Right lobe of liver (tissue), 6 donors: ENCODE measurements at regions not wholly inside any gene's neighbourhood (a gene's known extent, or its start where the extent isn't known, plus 50 kb on each side); places are given as distances from the start of the nearest gene placed in this dataset.

Experiments used
- ATAC-seq, 4 donors: fragments of 200-7000 bp; cut with Tn5 transposase; one replicate each; pipeline ENCODE4 v1.9.1; 2020; ENCODE audit warnings: mild to moderate bottlenecking in 4 of 4, moderate library complexity in 4 of 4
- DNase-seq, 3 donors: peaks; one replicate each; pipeline ENCODE4 v3.0.0-alpha.2; 2020
- H3K27ac ChIP-seq, 3 donors: fragments of 200-600 bp; one replicate each; pipeline ENCODE4 v1.8.0; 2022
- H3K27me3 ChIP-seq, 2 donors: fragments of 200-600 bp; one replicate each; pipeline ENCODE4 v1.8.0; 2022
- H3K36me3 ChIP-seq, 4 donors: fragments of 200-600 bp; sonication (generic) in 1 of 4; one replicate each; pipeline versions ENCODE4 v1.5.1 to v1.8.0; 2017 to 2022; ENCODE audit warnings: control low read depth in 1 of 4
- H3K4me1 ChIP-seq, 4 donors: fragments of 200-600 bp; sonication (generic) in 1 of 4; one replicate each; pipeline versions ENCODE4 v1.5.1 to v1.8.0; 2017 to 2022; ENCODE audit warnings: control low read depth in 1 of 4
- H3K4me3 ChIP-seq, 3 donors: fragments of 200-600 bp; one replicate each; pipeline ENCODE4 v1.8.0; 2022
- H3K9me3 ChIP-seq, 4 donors: fragments of 200-600 bp; sonication (generic) in 1 of 4; one replicate each; pipeline versions ENCODE4 v1.5.1 to v1.8.0; 2017 to 2022; ENCODE audit warnings: control low read depth in 1 of 4
- CTCF ChIP-seq, 4 donors: fragments of 200-600 bp in 3 of 4; fragments of 450-650 bp in 1 of 4; IDR thresholded peaks; one replicate each; pipeline versions ENCODE4 v1.5.1 to v1.8.0; 2016 to 2022; ENCODE audit warnings: antibody characterized with exemption in 4 of 4, mild to moderate bottlenecking in 2 of 4
- POLR2A ChIP-seq: fragments of 450-650 bp; IDR thresholded peaks from one replicate; pipeline ENCODE4 v1.6.1; 2017; ENCODE audit warnings: antibody characterized with exemption, mild to moderate bottlenecking
- WGBS: methylation state at CpG from one replicate; pipeline ENCODE4 v1.1.6; 2018; ENCODE audit warnings: low coverage, low lambda C conversion rate; ENCODE audit not compliant: insufficient coverage; ENCODE audit errors: missing lambda C conversion rate; 5-methylcytosine and 5-hydroxymethylcytosine counted together
- intact Hi-C, 2 donors: fragments of 100-400 bp; cut with DNase I; formaldehyde crosslinking; loops; one replicate each; pipeline versions ENCODE4 v1.11.2 to v1.14.1; 2022
- donor health status: DM: no; HTN: yes; CAD: no.
- donor health status: DM: no; HTN: no; CAD: no.
- donor health status: DM: no; HTN: no; CAD: no.
- donor health status: DM: no; HTN: yes; CAD: no.
- donor health status: DM: no; HTN: yes; CAD: no.

- H3K4me3 ChIP-seq = no peak overlapping the region
- H3K36me3 ChIP-seq = no peaks in the 10 kb centered on the region
- no peaks in the 10 kb centered on the region for H3K27me3 ChIP-seq
- ATAC-seq (no peak), DNase-seq (no peak)
- TF ChIP-seq CTCF (IDR thresholded peaks at IDR 0.05) (no peak), POLR2A (no peak)
- no peak overlapping the region for H3K27ac ChIP-seq
- H3K9me3 ChIP-seq = no peaks in the 10 kb centered on the region
- intact Hi-C loops = no loop called here
- WGBS = 75% methylated on average over 2 of the region's 22 CpGs
- no peaks in the 10 kb centered on the region for H3K4me1 ChIP-seq
Observed at GRCh38 chr6:169160091-169160854, 93.4 kb downstream of the THBS2 start.

GRCh38 chr6:169159331-169159730, 94.3 kb downstream of the THBS2 start:
- 80% methylated on average over 4 of the region's 15 CpGs for WGBS
- DNase-seq (no peak), ATAC-seq (no peak)

GRCh38 chr6:169158691-169159090, 95.0 kb downstream of the THBS2 start:
- H3K9me3 ChIP-seq = no peaks in the 10 kb centered on the region
- H3K4me1 ChIP-seq = no peaks in the 10 kb centered on the region
- no peaks in the 10 kb centered on the region for H3K36me3 ChIP-seq
- ATAC-seq = no peak
- 36% methylated on average over 3 of the region's 10 CpGs for WGBS
- H3K4me3 ChIP-seq = no peak overlapping the region
- DNase-seq = no peak
- peak overlapping the region in 1 of 3 donors; percentile 28 for H3K27ac ChIP-seq
- H3K27me3 ChIP-seq = no peaks in the 10 kb centered on the region
- TF ChIP-seq POLR2A (no peak), CTCF (IDR thresholded peaks at IDR 0.05) (no peak)
- intact Hi-C loops = no loop called here

More at GRCh38 chr6:169159331-169159730, 94.3 kb downstream of the THBS2 start:
- Histone ChIP-seq H3K27me3 (no peaks in the 10 kb centered on the region), H3K9me3 (no peaks in the 10 kb centered on the region), H3K36me3 (no peaks in the 10 kb centered on the region), H3K27ac (no peak overlapping the region), H3K4me1 (no peaks in the 10 kb centered on the region), H3K4me3 (no peak overlapping the region)
- TF ChIP-seq CTCF (IDR thresholded peaks at IDR 0.05) (no peak), POLR2A (no peak)
- intact Hi-C loops = no loop called here

GRCh38 chr6:169158174-169158573, 95.5 kb downstream of the THBS2 start:
- Histone ChIP-seq H3K4me1 (no peaks in the 10 kb centered on the region), H3K27ac (peak overlapping the region in 1 of 3 donors; percentile 28), H3K9me3 (no peaks in the 10 kb centered on the region), H3K4me3 (no peak overlapping the region), H3K27me3 (no peaks in the 10 kb centered on the region), H3K36me3 (no peaks in the 10 kb centered on the region)
- WGBS = 15% methylated on average over 8 of the region's 10 CpGs
- ATAC-seq (peak in 3 of 4 donors; percentile 28 to 75 (median 63)), DNase-seq (peak in 1 of 3 donors; percentile 58)
- no peak for TF ChIP-seq POLR2A
- no peak for TF ChIP-seq CTCF (IDR thresholded peaks at IDR 0.05)
- intact Hi-C loops = no loop called here
